A673 (cell line): ENCODE measurements at regions not wholly inside any gene's neighbourhood (a gene's known extent, or its start where the extent isn't known, plus 50 kb on each side); places are given as distances from the start of the nearest gene placed in this dataset.
"Not testable (repeated sequence)": the region's sequence is repeated elsewhere in the genome, so short reads cannot be mapped to it uniquely, and the experiment has no call there.

Experiments used
- BruUV-seq: library from RNA; stranded (reverse); fragments of 400-500 nt; replicated peaks from 2 replicates; lab custom pipeline; 2021; lab: Mats Ljungman, UMichigan
- CTCF ChIA-PET: fragments of 300-600 bp; sonication (Branson Sonifier 250); formaldehyde crosslinking; loops from one replicate; lab custom pipeline; 2022; ENCODE audit warnings: antibody characterized with exemption; lab: Charles Lee
- POLR2A ChIA-PET: fragments of 300-600 bp; sonication (Branson Sonifier 250); formaldehyde crosslinking; loops from one replicate; lab custom pipeline; 2022; ENCODE audit warnings: antibody characterized with exemption; ENCODE audit not compliant: low non-redundant PET; lab: Charles Lee
- DNase-seq: peaks from one replicate; pipeline ENCODE4 v3.0.0-alpha.2; 2015; ENCODE audit warnings: low spot score
- H3K27ac ChIP-seq: fragments of 200-600 bp; sonication (generic); 2 replicates; pipeline ENCODE4 v1.5.1; 2016; ENCODE audit warnings: mixed run types, low read depth, mild to moderate bottlenecking, mixed read lengths, antibody characterized with exemption, low read length; ENCODE audit not compliant: poor library complexity, severe bottlenecking
- H3K27me3 ChIP-seq: fragments of 200-600 bp; sonication (generic); replicated peaks from 2 replicates; pipeline ENCODE4 v1.6.1; 2017; ENCODE audit warnings: mixed run types, low read depth, mild to moderate bottlenecking, mixed read lengths, antibody characterized with exemption, low read length; ENCODE audit not compliant: insufficient read depth, poor library complexity
- H3K36me3 ChIP-seq: fragments of 200-600 bp; sonication (generic); 2 replicates; pipeline ENCODE4 v1.6.1; 2016; ENCODE audit warnings: mixed run types, mild to moderate bottlenecking, mixed read lengths, antibody characterized with exemption, low read length; ENCODE audit not compliant: insufficient read depth, poor library complexity, severe bottlenecking
- H3K4me1 ChIP-seq: fragments of 200-600 bp; sonication (generic); 2 replicates; pipeline ENCODE4 v1.6.1; 2017; ENCODE audit warnings: mixed run types, mild to moderate bottlenecking, mixed read lengths, antibody characterized with exemption, low read length; ENCODE audit not compliant: insufficient read depth, poor library complexity, severe bottlenecking
- H3K4me3 ChIP-seq: fragments of 200-600 bp; sonication (generic); 2 replicates; pipeline ENCODE4 v1.5.1; 2016; ENCODE audit warnings: low read depth, mixed run types, mild to moderate bottlenecking, mixed read lengths, low read length; ENCODE audit not compliant: poor library complexity, severe bottlenecking
- H3K9me3 ChIP-seq: fragments of 200-600 bp; sonication (generic); 2 replicates; pipeline ENCODE4 v1.6.1; 2016; ENCODE audit warnings: mixed run types, low read depth, mild to moderate bottlenecking, mixed read lengths, antibody characterized with exemption, low read length; ENCODE audit not compliant: poor library complexity, severe bottlenecking
- EZH2 ChIP-seq: fragments of 200-600 bp; sonication (generic); IDR thresholded peaks from 2 replicates; pipeline ENCODE4 v1.6.1; 2017; ENCODE audit warnings: borderline replicate concordance, low read depth, mild to moderate bottlenecking, mixed read lengths, antibody characterized with exemption, low read length; ENCODE audit not compliant: poor library complexity, severe bottlenecking
- intact Hi-C: fragments of 100-400 bp; cut with micrococcal nuclease; formaldehyde crosslinking; loops from one replicate; pipeline ENCODE4 v1.10.0; 2022; ENCODE audit not compliant: unreplicated experiment
- TF ChIP-seq, protein P1 (sequence below): fragments of 300-800, 200-600 bp; sonication (generic); conservative IDR thresholded peaks from 2 replicates; pipeline ENCODE4 v1.5.1; 2017; ENCODE audit warnings: low read depth, mild to moderate bottlenecking, antibody characterized with exemption, low read length, moderate library complexity, mixed read lengths

GRCh38 chr3:81995329-81995728 is 233.9 kb upstream of the GBE1 start:
- H3K36me3 ChIP-seq, result no peaks in the 10 kb centered on the region
- DNase-seq, result no peak
- H3K27ac ChIP-seq, result no peak overlapping the region
- no peak overlapping the region for H3K4me3 ChIP-seq
- H3K27me3 ChIP-seq, result no peaks in the 10 kb centered on the region
- no peaks in the 10 kb centered on the region for H3K9me3 ChIP-seq
- TF ChIP-seq, protein P1, sequence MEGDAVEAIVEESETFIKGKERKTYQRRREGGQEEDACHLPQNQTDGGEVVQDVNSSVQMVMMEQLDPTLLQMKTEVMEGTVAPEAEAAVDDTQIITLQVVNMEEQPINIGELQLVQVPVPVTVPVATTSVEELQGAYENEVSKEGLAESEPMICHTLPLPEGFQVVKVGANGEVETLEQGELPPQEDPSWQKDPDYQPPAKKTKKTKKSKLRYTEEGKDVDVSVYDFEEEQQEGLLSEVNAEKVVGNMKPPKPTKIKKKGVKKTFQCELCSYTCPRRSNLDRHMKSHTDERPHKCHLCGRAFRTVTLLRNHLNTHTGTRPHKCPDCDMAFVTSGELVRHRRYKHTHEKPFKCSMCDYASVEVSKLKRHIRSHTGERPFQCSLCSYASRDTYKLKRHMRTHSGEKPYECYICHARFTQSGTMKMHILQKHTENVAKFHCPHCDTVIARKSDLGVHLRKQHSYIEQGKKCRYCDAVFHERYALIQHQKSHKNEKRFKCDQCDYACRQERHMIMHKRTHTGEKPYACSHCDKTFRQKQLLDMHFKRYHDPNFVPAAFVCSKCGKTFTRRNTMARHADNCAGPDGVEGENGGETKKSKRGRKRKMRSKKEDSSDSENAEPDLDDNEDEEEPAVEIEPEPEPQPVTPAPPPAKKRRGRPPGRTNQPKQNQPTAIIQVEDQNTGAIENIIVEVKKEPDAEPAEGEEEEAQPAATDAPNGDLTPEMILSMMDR, result no peak
- no peak for TF ChIP-seq EZH2
- CTCF ChIA-PET, result no interaction called here
- POLR2A ChIA-PET, result no interaction called here
- no TSS peak for BruUV-seq
- no peaks in the 10 kb centered on the region for H3K4me1 ChIP-seq
- intact Hi-C loops, result no loop called here

GRCh38 chr3:81989758-81990157 is 228.3 kb upstream of the GBE1 start:
- TF ChIP-seq, protein P1, result no peak
- no peak for TF ChIP-seq EZH2
- H3K27me3 ChIP-seq, result no peaks in the 10 kb centered on the region
- no TSS peak for BruUV-seq
- CTCF ChIA-PET, result no interaction called here
- intact Hi-C loops, result loop anchor here (1.0 kb wide), 1 partner anchor 20 kb away; no protein-coding TSS in a partner anchor
- no peak for DNase-seq
- no peaks in the 10 kb centered on the region for H3K4me1 ChIP-seq
- no peaks in the 10 kb centered on the region for H3K9me3 ChIP-seq
- POLR2A ChIA-PET, result no interaction called here
- no peak overlapping the region for H3K27ac ChIP-seq
- H3K36me3 ChIP-seq, result no peaks in the 10 kb centered on the region
- H3K4me3 ChIP-seq, result no peak overlapping the region

- no peak for TF ChIP-seq EZH2
- TF ChIP-seq, protein P1, result no peak
- no peaks in the 10 kb centered on the region for H3K9me3 ChIP-seq
- no peak for DNase-seq
- no peaks in the 10 kb centered on the region for H3K36me3 ChIP-seq
- no TSS peak for BruUV-seq
- no peak overlapping the region for H3K4me3 ChIP-seq
- no peak overlapping the region for H3K27ac ChIP-seq
- ChIA-PET POLR2A (no interaction called here), CTCF (no interaction called here)
- intact Hi-C loops, result no loop called here
- no peaks in the 10 kb centered on the region for H3K4me1 ChIP-seq
- no peaks in the 10 kb centered on the region for H3K27me3 ChIP-seq
Observed at GRCh38 chr3:81989274-81989673, 227.8 kb upstream of the GBE1 start.

DNA sequence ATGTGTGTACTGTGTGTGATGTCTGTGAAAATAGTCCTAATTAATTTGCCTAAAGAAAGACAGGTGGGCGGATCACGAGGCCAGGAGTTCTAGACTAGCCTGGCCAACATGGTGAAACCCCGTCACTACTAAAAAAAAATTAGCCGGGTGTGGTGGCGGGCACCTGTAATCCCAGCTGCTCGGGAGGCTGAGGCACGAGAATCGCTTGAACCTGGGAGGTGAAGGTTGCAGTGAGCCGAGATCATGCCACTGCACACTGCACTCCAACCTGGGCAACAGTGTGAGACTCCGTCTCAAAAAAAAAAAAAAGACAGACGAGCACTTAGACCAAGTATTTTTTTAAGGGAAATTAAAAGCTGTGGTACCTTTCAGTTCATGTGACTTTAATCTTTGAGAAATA is 226.0 kb upstream of the GBE1 start:
- CTCF ChIA-PET, H3K36me3 ChIP-seq, H3K27ac ChIP-seq, DNase-seq, POLR2A ChIA-PET, BruUV-seq, H3K9me3 ChIP-seq, H3K4me1 ChIP-seq, H3K4me3 ChIP-seq, H3K27me3 ChIP-seq, intact Hi-C loops: not testable (repeated sequence)
